ENCODE measurements at regions not wholly inside any gene's neighbourhood (a gene's known extent, or its start where the extent isn't known, plus 50 kb on each side); places are given as distances from the start of the nearest gene placed in this dataset.

GRCh38 chr2:133948610-133949290, 305.1 kb upstream of the MGAT5 start:
- H3K4me3 ChIP-seq (ENCODE audit: low read depth, low read length) = no peak overlapping the region
- no peak for TF ChIP-seq CTCF (IDR thresholded peaks at IDR 0.05; ENCODE audit: insufficient read depth, low read depth, low read length, missing control alignments)
- no peak for DNase-seq (ENCODE audit: low read depth)

- no peak overlapping the region for H3K4me3 ChIP-seq (ENCODE audit: low read depth, low read length)
- no peak for TF ChIP-seq CTCF (IDR thresholded peaks at IDR 0.05; ENCODE audit: insufficient read depth, low read depth, low read length, missing control alignments)
- no peak for DNase-seq (ENCODE audit: low read depth)
These were observed 304.3 kb upstream of the MGAT5 start for GRCh38 chr2:133949595-133949994.

DNA sequence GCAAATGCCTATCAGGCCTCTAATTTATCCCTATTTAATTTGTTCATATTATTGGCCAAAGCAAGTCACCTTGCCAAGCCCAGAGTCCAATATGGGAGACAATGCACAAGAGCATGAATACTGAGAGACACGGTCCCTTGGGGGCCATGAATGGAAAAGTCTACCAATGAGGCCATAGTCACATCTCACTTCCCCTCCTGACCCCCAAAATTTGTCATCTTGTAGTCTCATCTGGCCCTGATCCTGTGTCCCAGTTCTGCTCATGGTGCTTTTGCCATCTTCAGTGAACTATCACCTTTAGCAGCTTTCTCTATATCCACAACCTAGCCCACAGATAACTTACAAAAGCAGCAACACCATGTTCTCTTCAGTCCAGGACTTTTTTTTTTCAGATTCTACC, 302.7 kb upstream of the MGAT5 start:
- no peak for TF ChIP-seq CTCF (IDR thresholded peaks at IDR 0.05; ENCODE audit: insufficient read depth, low read depth, low read length, missing control alignments)
- H3K4me3 ChIP-seq (ENCODE audit: low read depth, low read length) = no peak overlapping the region
- no peak for DNase-seq (ENCODE audit: low read depth)

DNA sequence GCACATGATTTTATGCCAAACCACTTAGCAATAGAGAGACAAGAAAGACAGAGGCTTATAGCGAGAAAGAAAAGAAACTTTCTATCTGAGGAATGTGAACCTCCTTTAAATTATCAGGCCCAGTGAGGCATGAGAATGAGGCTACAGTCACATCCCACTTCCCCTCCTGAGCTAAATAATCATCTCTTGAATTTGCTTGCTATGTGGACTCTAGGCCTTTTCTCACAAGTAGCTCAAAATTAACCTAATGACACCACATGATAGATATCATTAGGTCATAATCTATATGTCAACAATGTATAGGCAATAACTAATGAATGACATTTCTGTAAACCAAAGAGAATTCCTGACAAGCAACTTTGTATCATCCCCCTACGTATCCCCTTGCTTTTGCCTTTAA, 301.5 kb upstream of the MGAT5 start:
- H3K4me3 ChIP-seq (ENCODE audit: low read depth, low read length) = no peak overlapping the region
- DNase-seq (ENCODE audit: low read depth) = peak; percentile 23
- TF ChIP-seq CTCF (IDR thresholded peaks at IDR 0.05; ENCODE audit: insufficient read depth, low read depth, low read length, missing control alignments) = no peak

DNA sequence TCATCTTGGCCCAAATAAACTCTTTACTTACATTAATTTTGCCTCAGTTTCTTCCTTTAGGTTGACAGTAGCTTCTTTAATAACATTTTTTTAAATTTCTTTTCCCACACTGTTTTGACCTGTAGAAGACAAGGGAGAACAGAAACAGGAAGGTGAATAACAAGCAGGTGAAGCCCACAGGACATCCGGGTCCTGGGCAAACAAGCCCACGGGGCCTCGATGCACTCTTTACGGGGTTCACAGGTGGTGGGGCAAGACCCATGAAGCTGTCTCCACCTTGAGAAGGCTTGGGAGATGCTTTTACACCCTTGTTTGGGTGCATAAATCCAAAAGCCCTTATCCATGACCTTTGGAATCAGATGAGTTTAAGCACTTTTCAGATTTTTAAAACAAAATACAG, 301.0 kb upstream of the MGAT5 start:
- DNase-seq (ENCODE audit: low read depth) = peak; percentile 11
- H3K4me3 ChIP-seq (ENCODE audit: low read depth, low read length) = no peak overlapping the region
- no peak for TF ChIP-seq CTCF (IDR thresholded peaks at IDR 0.05; ENCODE audit: insufficient read depth, low read depth, low read length, missing control alignments)

- TF ChIP-seq CTCF (IDR thresholded peaks at IDR 0.05; ENCODE audit: insufficient read depth, low read depth, low read length, missing control alignments) = no peak
- DNase-seq (ENCODE audit: low read depth) = peak; percentile 48
- H3K4me3 ChIP-seq (ENCODE audit: low read depth, low read length) = no peak overlapping the region
These were observed 300.3 kb upstream of the MGAT5 start for GRCh38 chr2:133953524-133953923.

GRCh38 chr2:133954636-133955035, 299.2 kb upstream of the MGAT5 start:
- no peak for TF ChIP-seq CTCF (IDR thresholded peaks at IDR 0.05; ENCODE audit: insufficient read depth, low read depth, low read length, missing control alignments)
- DNase-seq (ENCODE audit: low read depth) = no peak
- H3K4me3 ChIP-seq (ENCODE audit: low read depth, low read length) = no peak overlapping the region

Data from GM12865 (cell line).